ENCODE measurements at regions not wholly inside any gene's neighbourhood (a gene's known extent, or its start where the extent isn't known, plus 50 kb on each side); places are given as distances from the start of the nearest gene placed in this dataset.

GRCh38 chr6:134593442-134593841, 275.5 kb upstream of the SGK1 start:
- Mint-ChIP-seq H3K36me3 (ENCODE audit: insufficient read depth, unreplicated experiment) (no peaks in the 10 kb centered on the region), H3K27ac (ENCODE audit: unreplicated experiment) (no peak overlapping the region), H3K4me1 (ENCODE audit: low read depth, unreplicated experiment) (no peaks in the 10 kb centered on the region), H3K9me3 (ENCODE audit: unreplicated experiment) (no peaks in the 10 kb centered on the region), H3K27me3 (ENCODE audit: insufficient read depth, unreplicated experiment) (no peaks in the 10 kb centered on the region), H3K4me3 (ENCODE audit: unreplicated experiment) (no peak overlapping the region)
- Histone ChIP-seq H3K4me3 (ENCODE audit: low read depth, low read length) (no peak overlapping the region), H3K4me1 (no peaks in the 10 kb centered on the region), H3K36me3 (ENCODE audit: control insufficient read depth, insufficient read depth, low read length) (no peaks in the 10 kb centered on the region), H3K9me3 (no peaks in the 10 kb centered on the region), H3K27me3 (replicated peaks; ENCODE audit: control insufficient read depth, insufficient read depth, low read length) (no peaks in the 10 kb centered on the region)
- no peak for TF ChIP-seq CTCF (IDR thresholded peaks at IDR 0.05; ENCODE audit: insufficient read depth in 1 of 2, low read depth in 1 of 2, low read length in 1 of 2, severe bottlenecking in 1 of 2, unreplicated experiment in 1 of 2)
- BruUV-seq (replicated peaks), result no TSS peak
- CTCF ChIA-PET, result no interaction called here
- POLR2A ChIA-PET, result no interaction called here
- intact Hi-C loops (cut with micrococcal nuclease; ENCODE audit: unreplicated experiment), result no loop called here
- DNase-seq, result no peak

- H3K27ac Mint-ChIP-seq (ENCODE audit: unreplicated experiment), result no peak overlapping the region
These were observed 275.1 kb upstream of the SGK1 start for GRCh38 chr6:134593024-134593423.

GRCh38 chr6:134590449-134590848, 272.5 kb upstream of the SGK1 start:
- no TSS peak for BruUV-seq (replicated peaks)
- no peaks in the 10 kb centered on the region for H3K9me3 Mint-ChIP-seq (ENCODE audit: unreplicated experiment)
- Histone ChIP-seq H3K36me3 (ENCODE audit: control insufficient read depth, insufficient read depth, low read length) (no peaks in the 10 kb centered on the region), H3K9me3 (no peaks in the 10 kb centered on the region), H3K4me3 (ENCODE audit: low read depth, low read length) (no peak overlapping the region), H3K4me1 (no peaks in the 10 kb centered on the region), H3K27me3 (replicated peaks; ENCODE audit: control insufficient read depth, insufficient read depth, low read length) (no peaks in the 10 kb centered on the region)
- ChIA-PET CTCF (interaction anchor here (0.6 kb wide), 1 partner anchor 1055 kb away, joined by 7 read pairs; no protein-coding TSS in a partner anchor), POLR2A (no interaction called here)
- no peak overlapping the region for H3K27ac Mint-ChIP-seq (ENCODE audit: unreplicated experiment)
- TF ChIP-seq CTCF (IDR thresholded peaks at IDR 0.05; ENCODE audit: insufficient read depth in 1 of 2, low read depth in 1 of 2, low read length in 1 of 2, severe bottlenecking in 1 of 2, unreplicated experiment in 1 of 2), result no peak
- no peaks in the 10 kb centered on the region for H3K4me1 Mint-ChIP-seq (ENCODE audit: low read depth, unreplicated experiment)
- no peak overlapping the region for H3K4me3 Mint-ChIP-seq (ENCODE audit: unreplicated experiment)
- H3K36me3 Mint-ChIP-seq (ENCODE audit: insufficient read depth, unreplicated experiment), result no peaks in the 10 kb centered on the region
- intact Hi-C loops (cut with micrococcal nuclease; ENCODE audit: unreplicated experiment), result no loop called here
- H3K27me3 Mint-ChIP-seq (ENCODE audit: insufficient read depth, unreplicated experiment), result no peaks in the 10 kb centered on the region
- no peak for DNase-seq

More at GRCh38 chr6:134593024-134593423, 275.1 kb upstream of the SGK1 start:
- no TSS peak for BruUV-seq (replicated peaks)
- Mint-ChIP-seq H3K27me3 (ENCODE audit: insufficient read depth, unreplicated experiment) (no peaks in the 10 kb centered on the region), H3K4me1 (ENCODE audit: low read depth, unreplicated experiment) (no peaks in the 10 kb centered on the region), H3K4me3 (ENCODE audit: unreplicated experiment) (no peak overlapping the region), H3K36me3 (ENCODE audit: insufficient read depth, unreplicated experiment) (no peaks in the 10 kb centered on the region), H3K9me3 (ENCODE audit: unreplicated experiment) (no peaks in the 10 kb centered on the region)
- Histone ChIP-seq H3K4me1 (no peaks in the 10 kb centered on the region), H3K27me3 (replicated peaks; ENCODE audit: control insufficient read depth, insufficient read depth, low read length) (no peaks in the 10 kb centered on the region), H3K4me3 (ENCODE audit: low read depth, low read length) (no peak overlapping the region), H3K36me3 (ENCODE audit: control insufficient read depth, insufficient read depth, low read length) (no peaks in the 10 kb centered on the region), H3K9me3 (no peaks in the 10 kb centered on the region)
- TF ChIP-seq CTCF (IDR thresholded peaks at IDR 0.05; ENCODE audit: insufficient read depth in 1 of 2, low read depth in 1 of 2, low read length in 1 of 2, severe bottlenecking in 1 of 2, unreplicated experiment in 1 of 2), result no peak
- POLR2A ChIA-PET, result no interaction called here
- CTCF ChIA-PET, result no interaction called here
- intact Hi-C loops (cut with micrococcal nuclease; ENCODE audit: unreplicated experiment), result no loop called here
- no peak for DNase-seq

All from Caco-2 (cell line).